ENCODE measurements at regions not wholly inside any gene's neighbourhood (a gene's known extent, or its start where the extent isn't known, plus 50 kb on each side); places are given as distances from the start of the nearest gene placed in this dataset.

DNA sequence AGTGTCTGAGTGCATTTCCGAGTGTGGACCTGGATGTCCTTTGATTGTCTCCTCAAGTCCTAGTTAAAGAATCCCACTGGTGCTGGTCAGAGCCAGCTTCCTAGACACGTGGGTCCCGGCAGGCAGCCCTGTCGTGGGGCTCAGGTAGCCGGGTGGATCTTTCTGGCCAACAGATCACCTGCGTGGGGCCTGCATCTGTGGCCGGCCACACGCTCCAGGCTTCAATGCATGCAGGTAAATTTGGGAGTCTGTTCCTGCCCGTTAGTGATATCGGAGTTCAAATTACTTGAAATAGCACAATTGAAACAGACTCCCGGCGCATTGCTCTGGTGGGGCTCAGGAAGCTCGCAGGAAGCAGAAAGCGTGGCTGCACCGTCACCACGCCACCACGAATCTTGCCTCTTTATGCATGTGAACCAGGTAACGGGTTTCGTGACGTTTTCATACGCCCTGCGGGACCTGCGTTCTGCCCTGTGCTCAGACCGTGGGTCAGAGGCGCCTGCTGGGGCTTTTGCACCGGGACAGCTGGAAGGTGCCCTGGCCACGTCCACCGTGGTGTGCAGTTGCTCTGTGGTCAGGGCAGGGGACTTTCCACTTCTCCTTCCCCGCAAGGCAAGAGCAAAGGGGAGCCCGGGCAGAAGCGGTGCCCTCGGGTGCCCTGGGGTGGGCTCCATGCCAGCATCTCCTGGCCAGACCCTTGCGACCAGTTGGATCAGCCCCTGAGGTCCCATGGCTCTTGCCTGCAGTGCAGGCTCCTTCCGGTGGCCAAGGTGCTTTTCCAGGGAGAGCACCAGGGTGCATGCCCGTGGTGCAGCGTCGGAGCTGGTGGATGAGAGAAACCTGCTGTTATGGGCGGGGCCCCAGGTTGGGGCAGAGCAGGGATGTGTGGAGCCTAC, 803.5 kb downstream of the BRD1 start:
- TF ChIP-seq EZH2 (IDR thresholded peaks at IDR 0.05): no peak
- no peak for TF ChIP-seq POLR2AphosphoS5 (IDR thresholded peaks at IDR 0.05; ENCODE audit: borderline replicate concordance, low read depth, low read length)
- no peak for TF ChIP-seq FOXP2 (optimal IDR thresholded peaks at IDR 0.05; ENCODE audit: control extremely low read depth, extremely low read length, insufficient read depth)
